ENCODE measurements at regions not wholly inside any gene's neighbourhood (a gene's known extent, or its start where the extent isn't known, plus 50 kb on each side); places are given as distances from the start of the nearest gene placed in this dataset.
"Not testable (repeated sequence)": the region's sequence is repeated elsewhere in the genome, so short reads cannot be mapped to it uniquely, and the experiment has no call there.

DNA sequence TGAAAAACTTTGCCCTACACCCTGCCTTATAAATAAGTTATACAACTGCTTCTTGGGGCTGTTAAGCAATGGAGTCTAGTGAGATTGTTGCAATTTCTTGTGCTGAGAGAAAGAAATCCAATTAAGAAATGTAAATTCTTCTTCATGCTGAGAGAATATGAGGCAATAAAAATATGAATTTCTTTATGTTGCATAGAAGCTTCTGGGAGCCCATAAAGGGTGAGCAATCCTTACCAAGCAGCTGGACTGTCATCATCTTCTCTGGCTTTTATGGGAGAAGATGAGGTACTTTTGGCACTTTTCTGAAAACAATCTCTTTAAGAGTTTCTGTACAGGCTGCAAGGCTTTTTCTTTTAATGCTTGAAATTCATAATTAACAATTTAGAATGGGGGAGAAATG lies 204.3 kb downstream of the DMRTA1 start:
- no peak for DNase-seq (ENCODE audit: low spot score)

GRCh38 chr9:22654833-22655232 lies 208.2 kb downstream of the DMRTA1 start:
- no peak for DNase-seq (ENCODE audit: low spot score)

GRCh38 chr9:22657713-22658112 lies 211.1 kb downstream of the DMRTA1 start:
- DNase-seq (ENCODE audit: low spot score), result no peak

DNA sequence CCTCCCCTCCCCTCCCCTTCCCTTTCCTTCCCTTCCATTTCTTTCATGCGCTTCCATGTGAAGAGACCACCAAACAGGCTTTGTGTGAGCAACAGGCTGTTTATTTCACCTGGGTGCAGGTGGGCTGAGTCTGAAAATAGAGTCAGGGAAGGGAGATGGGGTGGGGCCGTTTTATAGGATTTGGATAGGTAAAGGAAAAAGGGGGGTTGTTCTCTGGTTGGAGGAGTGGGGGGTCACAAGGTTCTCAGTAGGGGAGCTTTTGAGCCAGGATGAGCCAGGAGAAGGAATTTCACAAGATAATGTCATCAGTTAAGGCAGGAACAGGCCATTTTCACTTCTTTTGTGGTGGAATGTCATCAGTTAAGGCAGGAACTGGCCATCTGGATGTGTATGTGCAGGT lies 211.9 kb downstream of the DMRTA1 start:
- not testable (repeated sequence) for DNase-seq (ENCODE audit: low spot score)

- DNase-seq (ENCODE audit: low spot score), result no peak
Observed at GRCh38 chr9:22682536-22682935, 235.9 kb downstream of the DMRTA1 start.

DNA sequence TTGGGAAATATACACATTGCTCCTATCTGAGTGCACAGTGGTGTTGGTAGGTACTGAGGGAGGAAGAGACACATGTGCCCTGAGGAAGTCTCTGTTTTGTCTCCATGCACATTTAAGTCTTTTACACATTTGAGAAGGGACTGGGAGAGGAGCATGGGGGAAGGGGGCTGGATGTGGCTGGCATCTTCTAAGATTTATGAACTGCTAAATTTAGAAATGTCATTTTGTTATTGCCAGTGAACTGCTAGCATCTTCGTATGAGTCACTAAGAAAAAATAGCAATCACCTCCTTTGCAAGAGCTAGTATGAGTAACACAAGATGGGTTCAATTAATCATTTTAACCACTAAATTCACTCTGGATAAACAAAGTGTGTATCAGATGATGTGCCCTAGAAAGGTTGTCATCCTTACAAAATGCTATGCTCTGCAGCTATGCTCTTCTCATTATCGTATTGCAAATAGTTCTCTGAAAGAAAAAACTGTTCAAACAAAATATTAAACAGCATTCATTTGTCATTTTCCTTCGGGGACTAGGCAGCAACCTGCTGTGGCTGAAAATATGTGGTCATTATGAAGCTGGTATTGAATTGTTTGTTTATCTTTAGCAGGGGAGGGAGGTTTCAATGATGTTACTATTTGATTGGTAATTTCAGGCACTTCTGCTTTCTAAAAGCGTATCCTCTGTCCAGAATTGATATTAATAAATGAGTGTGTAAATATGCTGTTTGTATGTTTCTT lies 236.5 kb downstream of the DMRTA1 start:
- no peak for DNase-seq (ENCODE audit: low spot score)

- DNase-seq (ENCODE audit: low spot score), result no peak
Observed at GRCh38 chr9:22683700-22684075, 237.1 kb downstream of the DMRTA1 start.

DNA sequence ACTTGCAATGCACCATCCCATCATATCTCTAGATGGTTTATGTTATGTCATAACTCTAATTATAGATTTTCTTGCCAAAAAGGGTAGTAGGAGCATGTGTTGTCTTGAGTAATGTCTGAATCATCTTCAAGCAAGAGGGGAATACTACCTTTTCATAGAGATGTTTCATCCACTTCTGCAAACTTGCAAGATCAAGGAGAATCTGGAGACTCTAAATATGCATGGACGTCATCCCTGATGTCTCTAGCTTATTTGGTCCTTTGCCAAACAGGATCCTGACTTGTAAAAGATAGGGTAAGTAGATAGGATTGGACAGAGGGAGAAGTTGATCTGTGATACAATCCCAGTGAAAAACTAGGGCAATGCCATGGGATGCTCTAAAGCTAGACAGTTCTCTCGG lies 246.5 kb downstream of the DMRTA1 start:
- DNase-seq (ENCODE audit: low spot score), result no peak

GRCh38 chr9:22700171-22700570 lies 253.5 kb downstream of the DMRTA1 start:
- DNase-seq (ENCODE audit: low spot score), result no peak

DNA sequence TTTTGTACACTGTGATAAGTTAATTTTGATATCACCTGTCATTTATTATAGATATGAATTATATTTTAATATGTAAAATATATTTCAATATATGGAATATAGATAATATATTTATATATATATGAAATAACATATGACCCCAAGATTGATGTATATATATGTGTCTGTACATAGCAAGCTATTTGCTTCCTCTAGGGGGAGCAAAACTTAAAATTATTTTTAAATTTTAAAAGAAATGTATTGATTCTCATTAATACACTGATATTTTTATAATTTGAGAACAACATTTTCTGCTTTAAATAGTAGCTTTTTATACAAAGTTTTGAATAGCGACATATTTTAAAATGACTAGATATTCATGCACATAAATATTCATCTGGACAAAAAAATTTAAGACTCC lies 272.0 kb downstream of the DMRTA1 start:
- no peak for DNase-seq (ENCODE audit: low spot score)

DNA sequence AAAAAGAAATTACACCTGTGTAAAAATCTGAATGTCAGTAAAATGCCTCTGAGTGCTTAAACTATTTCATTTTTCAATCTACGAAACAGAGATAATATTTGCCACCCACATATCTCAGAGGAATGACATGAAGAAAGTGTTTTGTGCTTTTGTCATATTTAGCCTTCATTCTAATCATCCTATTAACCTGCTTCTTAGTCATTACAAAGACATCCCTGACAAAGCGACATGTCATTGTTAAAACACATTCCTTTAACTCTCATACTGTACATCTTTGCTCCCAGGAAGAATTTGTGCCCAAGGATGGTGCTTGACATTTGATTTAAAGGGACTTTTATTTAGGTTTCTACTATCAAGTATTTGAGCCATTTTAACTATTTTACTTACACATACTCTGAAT lies 275.9 kb downstream of the DMRTA1 start:
- no peak for DNase-seq (ENCODE audit: low spot score)

- no peak for DNase-seq (ENCODE audit: low spot score)
Observed at GRCh38 chr9:22731786-22732185, 285.2 kb downstream of the DMRTA1 start.

- DNase-seq (ENCODE audit: low spot score), result no peak
Observed at GRCh38 chr9:22739712-22740111, 293.1 kb downstream of the DMRTA1 start.

DNA sequence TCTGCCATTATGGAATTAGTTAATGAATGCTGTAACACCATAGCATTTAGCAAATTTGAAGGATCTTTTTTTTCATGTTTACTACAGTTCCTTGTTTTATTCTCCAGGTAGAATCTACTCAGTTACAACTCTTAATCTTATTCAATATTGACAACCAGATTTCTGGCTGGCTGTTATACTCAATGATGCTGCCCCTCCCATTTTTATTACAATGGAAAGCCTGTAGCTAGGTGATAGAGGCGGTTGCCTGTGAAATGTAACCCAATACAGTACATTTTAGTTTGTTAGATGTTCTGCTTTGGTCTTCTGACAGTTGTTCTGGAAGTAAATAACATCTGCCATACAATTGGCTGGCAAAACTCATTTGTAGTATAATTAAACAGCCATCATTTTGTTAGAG lies 294.2 kb downstream of the DMRTA1 start:
- DNase-seq (ENCODE audit: low spot score), result no peak

DNA sequence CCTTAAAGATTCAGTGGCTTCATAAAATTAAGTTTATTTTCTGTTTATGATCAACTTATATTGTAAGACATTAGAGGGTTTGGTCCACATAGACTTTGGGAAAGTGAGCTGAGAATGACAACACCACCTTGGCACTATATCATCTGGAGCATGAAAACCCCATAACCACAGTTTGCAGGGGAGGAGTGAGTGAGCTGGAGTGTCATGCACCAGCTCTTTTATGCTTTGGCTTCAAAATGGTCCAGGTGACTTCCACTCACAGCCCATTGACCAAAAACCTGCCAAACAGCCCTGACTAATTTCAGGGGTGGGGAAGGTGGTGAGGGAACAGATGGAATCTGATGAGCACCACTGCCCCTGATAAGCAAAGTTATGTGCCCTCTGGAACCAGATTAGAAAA lies 295.8 kb downstream of the DMRTA1 start:
- DNase-seq (ENCODE audit: low spot score), result no peak

GRCh38 chr9:22773501-22774220 lies 327.0 kb downstream of the DMRTA1 start:
- no peak for DNase-seq (ENCODE audit: low spot score)

GRCh38 chr9:22790329-22790728 lies 343.7 kb downstream of the DMRTA1 start:
- DNase-seq (ENCODE audit: low spot score), result no peak

- no peak for DNase-seq (ENCODE audit: low spot score)
Observed at GRCh38 chr9:22808876-22809275, 362.3 kb downstream of the DMRTA1 start.

DNA sequence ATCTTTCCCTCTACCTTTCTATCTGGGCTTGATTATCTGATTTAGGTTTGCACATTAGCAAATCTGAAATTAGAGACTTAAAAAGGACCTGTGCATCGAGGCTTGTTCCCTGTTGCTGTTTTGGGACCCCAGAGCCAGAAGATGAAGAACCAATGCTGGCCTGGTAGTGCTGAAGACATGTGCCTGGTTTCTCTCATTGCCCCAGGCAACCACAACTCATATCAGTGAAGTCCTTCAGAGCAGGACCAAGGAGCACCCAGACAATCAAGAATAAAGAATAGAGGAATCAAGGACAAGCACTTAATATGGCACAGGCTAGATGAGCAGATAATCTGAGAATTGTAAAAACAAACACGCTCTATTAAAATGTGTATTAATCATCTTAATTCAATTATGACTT lies 362.7 kb downstream of the DMRTA1 start:
- DNase-seq (ENCODE audit: low spot score), result no peak

- peak; percentile 9 for DNase-seq (ENCODE audit: low spot score)
Observed at GRCh38 chr9:22813529-22813928, 366.9 kb downstream of the DMRTA1 start.

DNA sequence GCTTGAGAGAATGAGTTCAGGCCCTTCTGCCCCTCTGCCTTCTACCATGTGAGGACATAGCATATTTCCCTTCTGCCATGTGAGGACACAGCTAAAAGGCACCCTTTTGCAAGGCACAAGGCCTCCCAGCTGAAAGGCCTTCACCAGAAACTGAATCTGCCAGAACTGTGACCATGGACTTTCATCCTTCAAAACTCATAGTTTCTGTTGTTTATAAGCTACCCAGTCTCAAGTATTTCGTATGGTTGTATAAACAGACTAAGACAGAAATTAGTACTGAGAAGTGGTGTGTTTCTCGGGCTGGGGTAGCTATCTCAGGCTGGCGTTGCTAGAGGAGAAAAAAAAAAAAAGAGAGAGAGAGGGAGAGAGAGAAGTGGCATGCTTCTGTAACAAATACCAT lies 368.6 kb downstream of the DMRTA1 start:
- no peak for DNase-seq (ENCODE audit: low spot score)

DNA sequence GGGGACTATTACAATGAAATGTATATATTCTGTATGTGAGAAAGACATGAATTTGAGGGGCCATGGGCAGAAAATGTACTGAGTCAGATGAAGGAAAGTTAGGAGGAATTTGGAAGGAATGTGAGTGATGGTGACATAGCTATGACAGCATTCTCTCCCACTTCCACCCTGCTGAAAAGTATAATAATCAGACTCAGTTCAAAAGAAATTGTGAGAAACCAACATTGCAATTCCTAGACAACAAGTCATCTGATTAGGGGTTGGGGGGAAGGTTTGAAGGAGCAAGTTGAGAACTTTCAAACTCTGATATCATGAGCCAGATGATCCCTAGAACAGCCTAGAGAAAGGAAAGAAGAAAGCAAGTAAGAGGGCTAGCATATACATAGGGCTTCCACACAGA lies 370.6 kb downstream of the DMRTA1 start:
- no peak for DNase-seq (ENCODE audit: low spot score)

- no peak for DNase-seq (ENCODE audit: low spot score)
Observed at GRCh38 chr9:22829236-22829635, 382.6 kb downstream of the DMRTA1 start.

- DNase-seq (ENCODE audit: low spot score), result no peak
Observed at GRCh38 chr9:22838266-22838665, 391.6 kb downstream of the DMRTA1 start.
